PC-3 (cell line): ENCODE measurements at regions not wholly inside any gene's neighbourhood (a gene's known extent, or its start where the extent isn't known, plus 50 kb on each side); places are given as distances from the start of the nearest gene placed in this dataset.
A peak's percentile ranks its signal among the peaks of the same experiment; 100 is the strongest.

Experiments
- ATAC-seq: fragments of 200-7000 bp; cut with Tn5 transposase; 2 replicates; pipeline ENCODE4 v1.9.1; 2020; ENCODE audit warnings: mild to moderate bottlenecking, moderate library complexity
- BruUV-seq: library from RNA; stranded (reverse); fragments of 400-500 nt; replicated peaks from 2 replicates; lab custom pipeline; 2021; lab: Mats Ljungman, UMichigan
- CTCF ChIA-PET: fragments of 300-600 bp; sonication (Branson Sonifier 250); formaldehyde crosslinking; loops from one replicate; lab custom pipeline; 2022; ENCODE audit warnings: antibody characterized with exemption; lab: Charles Lee
- POLR2A ChIA-PET: fragments of 300-600 bp; sonication (Branson Sonifier 250); formaldehyde crosslinking; loops from one replicate; lab custom pipeline; 2022; ENCODE audit warnings: antibody characterized with exemption; ENCODE audit not compliant: unreplicated experiment; lab: Charles Lee
- DNase-seq: peaks from one replicate; pipeline ENCODE4 v3.0.0-alpha.2; 2015
- H2AFZ ChIP-seq: fragments of 300-600 bp; sonication (generic); 2 replicates; pipeline ENCODE4 v1.6.0; 2016; ENCODE audit warnings: antibody characterized with exemption, low read length
- H3F3A ChIP-seq: fragments of 300-600 bp; sonication (generic); one replicate; pipeline ENCODE4 v1.6.0; 2017; ENCODE audit warnings: antibody characterized with exemption, low read length, control low read depth, mild to moderate bottlenecking; ENCODE audit not compliant: unreplicated experiment
- H3K27ac ChIP-seq: fragments of 300-600 bp; sonication (generic); 2 replicates; pipeline ENCODE4 v1.5.1; 2016; ENCODE audit warnings: mild to moderate bottlenecking, low read length
- H3K27me3 ChIP-seq: fragments of 300-600 bp; sonication (generic); 2 replicates; pipeline ENCODE4 v1.6.1; 2016; ENCODE audit warnings: low read length, mixed read lengths
- H3K36me3 ChIP-seq: fragments of 300-600 bp; sonication (generic); 2 replicates; pipeline ENCODE4 v1.6.1; 2016; ENCODE audit warnings: low read depth, mixed run types, low read length, mixed read lengths
- H3K4me1 ChIP-seq: fragments of 300-600 bp; sonication (generic); 2 replicates; pipeline ENCODE4 v1.5.1; 2016; ENCODE audit warnings: low read length; ENCODE audit not compliant: insufficient read depth
- H3K4me2 ChIP-seq: fragments of 300-600 bp; sonication (generic); 2 replicates; pipeline ENCODE4 v1.6.0; 2016; ENCODE audit warnings: low read length
- H3K4me3 ChIP-seq: fragments of 300-600 bp; sonication (generic); 2 replicates; pipeline ENCODE4 v1.5.1; 2016; ENCODE audit warnings: mild to moderate bottlenecking, low read length, mixed read lengths
- H3K79me2 ChIP-seq: fragments of 300-600 bp; sonication (generic); 2 replicates; pipeline ENCODE4 v1.6.1; 2017; ENCODE audit warnings: low read length, mixed read lengths
- H3K9ac ChIP-seq: fragments of 300-600 bp; sonication (generic); 2 replicates; pipeline ENCODE4 v1.6.0; 2016; ENCODE audit warnings: mild to moderate bottlenecking, low read length
- H3K9me2 ChIP-seq: fragments of 300-600 bp; sonication (generic); replicated peaks from 2 replicates; pipeline ENCODE4 v1.6.1; 2016; ENCODE audit warnings: mixed run types, low read length, mixed read lengths
- H3K9me3 ChIP-seq: fragments of 300-600 bp; sonication (generic); 2 replicates; pipeline ENCODE4 v1.6.1; 2016; ENCODE audit warnings: low read length, mixed read lengths
- H4K20me1 ChIP-seq: fragments of 300-600 bp; sonication (generic); 2 replicates; pipeline ENCODE4 v1.6.1; 2016; ENCODE audit warnings: low read length, mixed read lengths
- CTCF ChIP-seq: fragments of 300-600 bp; sonication (generic); conservative IDR thresholded peaks from 2 replicates; pipeline ENCODE4 v1.5.1; 2017; ENCODE audit warnings: antibody characterized with exemption, low read depth, mild to moderate bottlenecking, low read length
- EZH2 ChIP-seq: fragments of 300-600 bp; sonication (generic); IDR thresholded peaks from one replicate; pipeline ENCODE4 v1.6.1; 2017; ENCODE audit warnings: antibody characterized with exemption, mild to moderate bottlenecking, low read length; ENCODE audit not compliant: unreplicated experiment
- EZH2phosphoT487 ChIP-seq: fragments of 300-600 bp; sonication (generic); IDR thresholded peaks from 2 replicates; pipeline ENCODE4 v1.6.1; 2018; ENCODE audit warnings: mild to moderate bottlenecking, antibody characterized with exemption, low read length, borderline replicate concordance
- intact Hi-C: fragments of 100-400 bp; cut with micrococcal nuclease; formaldehyde crosslinking; loops from 2 replicates; pipeline ENCODE4 v1.9.0; 2023

- intact Hi-C loops = no loop called here
- Histone ChIP-seq H3K27me3 (no peaks in the 10 kb centered on the region), H3K4me1 (no peaks in the 10 kb centered on the region), H3K36me3 (no peaks in the 10 kb centered on the region), H3K4me3 (no peak overlapping the region), H3K9me3 (no peaks in the 10 kb centered on the region), H3K9ac (no peak overlapping the region), H3K4me2 (no peak overlapping the region), H3F3A (no peaks in the 10 kb centered on the region), H4K20me1 (no peaks in the 10 kb centered on the region), H3K9me2 (no peaks in the 10 kb centered on the region), H3K27ac (no peak overlapping the region), H2AFZ (no peak overlapping the region), H3K79me2 (no peaks in the 10 kb centered on the region)
- DNase-seq = no peak
- ChIA-PET CTCF (no interaction called here), POLR2A (no interaction called here)
- TF ChIP-seq CTCF (no peak; the same call in 1 of the 2 replicates), EZH2phosphoT487 (no peak), EZH2 (no peak)
- no TSS peak for BruUV-seq
- ATAC-seq = no peak
Observed at GRCh38 chrX:137896123-137896522, 330.2 kb downstream of the ZIC3 start.

- H3K4me3 ChIP-seq = no peak overlapping the region
- no peak overlapping the region for H3K9ac ChIP-seq
- no peaks in the 10 kb centered on the region for H3F3A ChIP-seq
- peak overlapping the region; percentile 39 for H3K27ac ChIP-seq
- ChIA-PET POLR2A (no interaction called here), CTCF (no interaction called here)
- TF ChIP-seq EZH2phosphoT487 = no peak
- no peak for TF ChIP-seq CTCF
- no peak for TF ChIP-seq EZH2
- no peaks in the 10 kb centered on the region for H3K9me2 ChIP-seq
- H3K9me3 ChIP-seq = no peaks in the 10 kb centered on the region
- H3K4me1 ChIP-seq = no peaks in the 10 kb centered on the region; the same call in 1 of the 2 replicates
- BruUV-seq = no TSS peak
- intact Hi-C loops = no loop called here
- H3K4me2 ChIP-seq = no peak overlapping the region
- no peaks in the 10 kb centered on the region for H3K79me2 ChIP-seq
- no peak overlapping the region for H2AFZ ChIP-seq
- DNase-seq (no peak), ATAC-seq (no peak)
- H3K36me3 ChIP-seq = no peaks in the 10 kb centered on the region
- H4K20me1 ChIP-seq = no peaks in the 10 kb centered on the region
- no peaks in the 10 kb centered on the region for H3K27me3 ChIP-seq
Observed at GRCh38 chrX:137915466-137915865, 349.5 kb downstream of the ZIC3 start.

- no peaks in the 10 kb centered on the region for H3K27me3 ChIP-seq
- no peak overlapping the region for H3K4me3 ChIP-seq
- H3K36me3 ChIP-seq = no peaks in the 10 kb centered on the region
- H3K4me2 ChIP-seq = no peak overlapping the region
- no peaks in the 10 kb centered on the region; the same call in 1 of the 2 replicates for H3K4me1 ChIP-seq
- H3K9me2 ChIP-seq = no peaks in the 10 kb centered on the region
- DNase-seq = no peak
- ChIA-PET CTCF (no interaction called here), POLR2A (interaction anchor here (0.6 kb wide), 1 partner anchor 15 kb away, joined by 3 read pairs; no protein-coding TSS in a partner anchor)
- intact Hi-C loops = no loop called here
- BruUV-seq = no TSS peak
- H3K27ac ChIP-seq = no peak overlapping the region
- H3F3A ChIP-seq = no peaks in the 10 kb centered on the region
- H4K20me1 ChIP-seq = no peaks in the 10 kb centered on the region
- H2AFZ ChIP-seq = no peak overlapping the region
- no peak for TF ChIP-seq EZH2phosphoT487
- no peak for TF ChIP-seq EZH2
- no peak for TF ChIP-seq CTCF
- no peaks in the 10 kb centered on the region for H3K79me2 ChIP-seq
- ATAC-seq = no peak
- H3K9ac ChIP-seq = no peak overlapping the region
- no peaks in the 10 kb centered on the region for H3K9me3 ChIP-seq
Observed at GRCh38 chrX:137916090-137916746, 350.3 kb downstream of the ZIC3 start.
